Parathyroid adenoma (tissue), 2 donors: ENCODE measurements at regions not wholly inside any gene's neighbourhood (a gene's known extent, or its start where the extent isn't known, plus 50 kb on each side); places are given as distances from the start of the nearest gene placed in this dataset.

Experiments used
- H2AFZ ChIP-seq: fragments of 300-600 bp; sonication (generic); one replicate; pipeline ENCODE4 v1.7.0; 2017; ENCODE audit warnings: antibody characterized with exemption, mild to moderate bottlenecking
- H3K27ac ChIP-seq: fragments of 300-600 bp; sonication (generic); one replicate; pipeline ENCODE4 v1.7.0; 2017
- H3K27me3 ChIP-seq: fragments of 300-600 bp; sonication (generic); one replicate; pipeline ENCODE4 v1.7.0; 2017; ENCODE audit warnings: low read length; ENCODE audit not compliant: control insufficient read depth, insufficient read depth
- H3K36me3 ChIP-seq: fragments of 300-600 bp; sonication (generic); one replicate; pipeline ENCODE4 v1.7.0; 2017; ENCODE audit warnings: low read length; ENCODE audit not compliant: control insufficient read depth, insufficient read depth
- H3K4me1 ChIP-seq: fragments of 300-600 bp; sonication (generic); one replicate; pipeline ENCODE4 v1.7.0; 2017; ENCODE audit warnings: control low read depth
- H3K4me2 ChIP-seq: fragments of 300-600 bp; sonication (generic); one replicate; pipeline ENCODE4 v1.7.0; 2017; ENCODE audit warnings: low read length
- H3K4me3 ChIP-seq: fragments of 300-600 bp; sonication (generic); one replicate; pipeline ENCODE4 v1.7.0; 2017; ENCODE audit warnings: low read depth, low read length
- H3K79me2 ChIP-seq: fragments of 300-600 bp; sonication (generic); one replicate; pipeline ENCODE4 v1.7.0; 2017; ENCODE audit warnings: control low read depth
- H3K9ac ChIP-seq: fragments of 300-600 bp; sonication (generic); one replicate; pipeline ENCODE4 v1.7.0; 2017; ENCODE audit warnings: mild to moderate bottlenecking
- H3K9me3 ChIP-seq: fragments of 300-600 bp; sonication (generic); one replicate; pipeline ENCODE4 v1.7.0; 2017; ENCODE audit warnings: low read length; ENCODE audit not compliant: control insufficient read depth
- TF ChIP-seq, protein P1 (sequence below): fragments of 300-600 bp; sonication (generic); IDR thresholded peaks from one replicate; pipeline ENCODE4 v1.7.0; 2017; ENCODE audit warnings: antibody characterized with exemption, mild to moderate bottlenecking
- donor health status: primary hyperparathyroidism.

DNA sequence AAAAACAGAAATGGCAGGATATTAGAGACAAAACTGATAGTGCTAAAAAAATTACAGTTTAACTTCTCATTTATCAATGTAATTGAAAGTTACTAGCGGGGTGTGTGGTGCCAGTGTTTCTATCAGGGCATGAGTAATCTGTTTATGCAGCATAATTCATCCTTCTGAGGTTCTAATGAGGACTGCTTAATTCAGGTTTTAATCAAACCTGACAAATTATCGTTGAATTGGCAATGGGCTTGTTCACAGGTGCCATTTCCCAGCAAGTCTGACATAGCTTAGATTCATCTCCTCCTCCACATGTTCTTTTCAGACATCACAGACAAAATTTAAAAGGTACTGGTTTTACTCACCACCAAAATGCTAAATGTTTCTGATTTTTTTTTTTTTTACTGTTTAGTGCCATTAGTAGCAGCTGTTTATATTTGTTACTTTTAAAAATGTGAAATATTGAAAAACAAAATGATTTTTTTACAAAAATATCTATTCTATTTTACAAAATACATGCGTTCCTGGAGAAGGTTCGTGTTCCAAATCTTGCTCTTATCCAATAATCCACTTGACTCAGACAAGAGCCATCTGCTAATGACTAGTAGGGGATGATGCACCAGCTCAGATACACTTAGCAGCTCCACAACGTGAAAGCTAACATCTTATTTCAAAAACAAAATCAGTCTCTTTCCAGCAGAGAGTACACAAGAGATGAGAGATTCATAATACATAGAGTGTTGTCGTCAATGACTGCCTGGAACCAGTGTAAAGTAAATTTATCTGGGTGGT is 447.7 kb upstream of the DPPA4 start:
- Histone ChIP-seq H3K79me2 (no peaks in the 10 kb centered on the region), H3K9ac (no peak overlapping the region), H3K9me3 (no peaks in the 10 kb centered on the region), H3K4me3 (no peak overlapping the region), H3K27me3 (no peaks in the 10 kb centered on the region), H3K27ac (no peak overlapping the region), H3K4me1 (no peaks in the 10 kb centered on the region), H3K4me2 (no peak overlapping the region), H2AFZ (no peak overlapping the region), H3K36me3 (no peaks in the 10 kb centered on the region)
- TF ChIP-seq, protein P1, sequence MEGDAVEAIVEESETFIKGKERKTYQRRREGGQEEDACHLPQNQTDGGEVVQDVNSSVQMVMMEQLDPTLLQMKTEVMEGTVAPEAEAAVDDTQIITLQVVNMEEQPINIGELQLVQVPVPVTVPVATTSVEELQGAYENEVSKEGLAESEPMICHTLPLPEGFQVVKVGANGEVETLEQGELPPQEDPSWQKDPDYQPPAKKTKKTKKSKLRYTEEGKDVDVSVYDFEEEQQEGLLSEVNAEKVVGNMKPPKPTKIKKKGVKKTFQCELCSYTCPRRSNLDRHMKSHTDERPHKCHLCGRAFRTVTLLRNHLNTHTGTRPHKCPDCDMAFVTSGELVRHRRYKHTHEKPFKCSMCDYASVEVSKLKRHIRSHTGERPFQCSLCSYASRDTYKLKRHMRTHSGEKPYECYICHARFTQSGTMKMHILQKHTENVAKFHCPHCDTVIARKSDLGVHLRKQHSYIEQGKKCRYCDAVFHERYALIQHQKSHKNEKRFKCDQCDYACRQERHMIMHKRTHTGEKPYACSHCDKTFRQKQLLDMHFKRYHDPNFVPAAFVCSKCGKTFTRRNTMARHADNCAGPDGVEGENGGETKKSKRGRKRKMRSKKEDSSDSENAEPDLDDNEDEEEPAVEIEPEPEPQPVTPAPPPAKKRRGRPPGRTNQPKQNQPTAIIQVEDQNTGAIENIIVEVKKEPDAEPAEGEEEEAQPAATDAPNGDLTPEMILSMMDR = no peak

GRCh38 chr3:109803274-109803673 is 465.9 kb upstream of the DPPA4 start:
- H3K27me3 ChIP-seq = no peaks in the 10 kb centered on the region

DNA sequence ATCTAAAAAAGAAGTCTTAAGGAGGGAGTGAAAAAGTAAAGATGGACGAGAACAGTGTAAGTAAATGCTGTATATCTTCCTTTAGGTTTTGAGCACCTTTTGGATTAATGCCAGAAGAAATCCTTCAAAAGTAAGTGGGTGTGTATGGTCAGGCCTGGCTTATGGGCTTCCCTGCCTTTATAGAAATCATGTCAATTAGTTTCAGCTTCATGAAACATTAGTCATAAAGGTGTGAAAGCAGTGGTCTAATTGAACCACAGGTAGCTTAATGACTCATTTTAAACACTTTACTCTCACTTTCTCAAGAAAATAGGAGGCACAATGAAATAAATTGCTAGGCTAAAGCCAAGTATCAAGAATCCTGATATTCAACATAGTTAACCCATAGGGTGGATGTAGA is 467.4 kb upstream of the DPPA4 start:
- Histone ChIP-seq H3K27ac (no peak overlapping the region), H3K9me3 (no peaks in the 10 kb centered on the region), H2AFZ (no peak overlapping the region), H3K4me3 (no peak overlapping the region), H3K27me3 (no peaks in the 10 kb centered on the region), H3K4me1 (no peaks in the 10 kb centered on the region), H3K79me2 (no peaks in the 10 kb centered on the region), H3K9ac (no peak overlapping the region), H3K36me3 (no peaks in the 10 kb centered on the region), H3K4me2 (no peak overlapping the region)
- TF ChIP-seq, protein P1 = no peak

More at GRCh38 chr3:109803274-109803673, 465.9 kb upstream of the DPPA4 start:
- Histone ChIP-seq H3K4me3 (no peak overlapping the region), H3K36me3 (no peaks in the 10 kb centered on the region), H3K79me2 (no peaks in the 10 kb centered on the region), H2AFZ (no peak overlapping the region), H3K4me2 (no peak overlapping the region), H3K4me1 (no peaks in the 10 kb centered on the region), H3K9me3 (no peaks in the 10 kb centered on the region), H3K27ac (no peak overlapping the region), H3K9ac (no peak overlapping the region)
- TF ChIP-seq, protein P1 = no peak

GRCh38 chr3:109806929-109807328 is 469.6 kb upstream of the DPPA4 start:
- Histone ChIP-seq H3K9ac (no peak overlapping the region), H3K4me2 (no peak overlapping the region), H3K4me1 (no peaks in the 10 kb centered on the region), H3K27me3 (no peaks in the 10 kb centered on the region), H3K36me3 (no peaks in the 10 kb centered on the region), H3K27ac (no peak overlapping the region), H3K4me3 (no peak overlapping the region), H2AFZ (no peak overlapping the region), H3K79me2 (no peaks in the 10 kb centered on the region), H3K9me3 (no peaks in the 10 kb centered on the region)
- TF ChIP-seq, protein P1 = no peak

DNA sequence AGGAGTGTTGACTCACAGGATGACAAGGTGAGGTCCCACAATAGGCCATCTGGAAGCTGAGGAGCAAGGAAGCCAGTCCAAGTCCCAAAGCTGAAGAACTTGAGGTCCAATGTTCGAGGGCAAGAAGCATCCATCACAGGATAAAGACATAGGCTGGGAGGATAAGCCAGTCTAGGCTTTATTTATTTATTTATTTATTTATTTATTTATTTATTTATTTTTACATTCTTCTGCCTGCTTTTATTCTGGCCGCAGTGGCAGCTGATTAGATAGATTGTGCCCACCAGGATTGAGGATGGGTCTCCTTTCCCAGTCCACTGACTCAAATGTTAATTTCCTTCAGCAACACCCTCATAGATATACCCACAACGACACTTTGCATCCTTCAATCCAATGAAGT is 472.2 kb upstream of the DPPA4 start:
- TF ChIP-seq, protein P1 = no peak
- Histone ChIP-seq H3K4me3 (no peak overlapping the region), H3K27me3 (no peaks in the 10 kb centered on the region), H3K27ac (no peak overlapping the region), H3K79me2 (no peaks in the 10 kb centered on the region), H3K9ac (no peak overlapping the region), H3K9me3 (no peaks in the 10 kb centered on the region), H3K4me2 (no peak overlapping the region), H3K4me1 (no peaks in the 10 kb centered on the region), H2AFZ (no peak overlapping the region), H3K36me3 (no peaks in the 10 kb centered on the region)
